CMK (cell line): ENCODE measurements at regions not wholly inside any gene's neighbourhood (a gene's known extent, or its start where the extent isn't known, plus 50 kb on each side); places are given as distances from the start of the nearest gene placed in this dataset.
"Not testable (repeated sequence)": the region's sequence is repeated elsewhere in the genome, so short reads cannot be mapped to it uniquely, and the experiment has no call there.

Experiments used
- DNase-seq: peaks from one replicate; pipeline ENCODE4 v3.0.0-alpha.2; 2010; ENCODE audit warnings: low read depth

DNA sequence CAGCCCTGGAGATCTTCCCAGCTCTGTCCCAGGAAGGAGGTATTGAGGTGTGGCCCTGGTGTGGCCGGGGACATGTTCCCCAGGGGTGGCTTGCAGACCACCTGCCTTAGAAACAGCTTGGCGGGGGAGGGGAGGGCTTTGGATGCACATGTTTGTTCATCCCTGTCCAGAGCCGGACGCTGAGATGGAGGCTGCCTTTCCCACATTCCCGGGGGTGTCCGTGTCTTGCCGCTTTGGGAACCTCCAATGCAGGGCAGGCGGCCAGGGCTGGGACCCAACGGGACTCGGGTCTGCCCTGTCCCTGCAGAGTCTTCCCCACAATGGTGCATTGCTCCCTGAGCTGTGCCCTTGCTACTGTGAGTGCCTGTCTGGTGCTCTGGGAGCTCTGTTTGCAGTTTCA is 319.5 kb upstream of the SFSWAP start:
- no peak for DNase-seq

DNA sequence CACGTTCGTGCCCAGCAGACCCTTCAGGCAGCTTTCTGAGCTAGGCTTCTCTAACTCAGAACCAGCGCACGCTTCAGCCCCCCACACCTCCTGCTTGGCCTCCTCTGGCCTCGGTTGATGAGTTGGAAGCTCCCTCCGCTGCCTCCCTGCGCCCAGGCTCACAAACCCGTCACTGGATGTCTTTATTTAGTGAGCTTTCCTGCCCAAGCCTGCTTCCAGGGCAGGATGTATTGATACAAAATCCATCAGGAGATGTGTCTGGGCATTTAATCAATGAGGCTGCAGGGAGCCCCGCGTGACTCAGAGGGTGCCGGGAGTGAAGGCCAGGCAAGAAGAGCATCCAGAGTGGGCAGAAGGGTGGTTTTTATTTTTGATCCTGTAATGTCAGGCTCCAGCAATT is 316.1 kb upstream of the SFSWAP start:
- DNase-seq = not testable (repeated sequence)

DNA sequence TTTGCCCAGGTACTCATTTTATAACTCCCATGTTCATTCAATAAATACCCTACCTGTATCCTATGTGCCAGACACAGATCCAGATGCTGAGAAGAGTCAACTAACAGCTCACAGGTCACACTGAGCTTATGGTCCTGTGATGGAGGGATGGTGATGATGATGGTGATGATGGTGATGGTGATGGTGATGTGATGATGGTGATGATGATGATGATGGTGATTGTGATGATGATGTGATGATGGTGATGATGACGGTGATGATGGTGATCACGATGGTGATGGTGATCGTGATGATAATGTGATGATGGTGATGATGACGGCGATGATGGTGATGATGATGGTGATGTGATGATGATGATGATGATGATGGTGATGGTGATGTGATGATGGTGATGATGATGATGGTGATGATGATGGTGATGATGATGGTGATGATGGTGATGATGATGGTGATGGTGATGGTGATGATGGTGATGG is 315.6 kb upstream of the SFSWAP start:
- DNase-seq = not testable (repeated sequence)

DNA sequence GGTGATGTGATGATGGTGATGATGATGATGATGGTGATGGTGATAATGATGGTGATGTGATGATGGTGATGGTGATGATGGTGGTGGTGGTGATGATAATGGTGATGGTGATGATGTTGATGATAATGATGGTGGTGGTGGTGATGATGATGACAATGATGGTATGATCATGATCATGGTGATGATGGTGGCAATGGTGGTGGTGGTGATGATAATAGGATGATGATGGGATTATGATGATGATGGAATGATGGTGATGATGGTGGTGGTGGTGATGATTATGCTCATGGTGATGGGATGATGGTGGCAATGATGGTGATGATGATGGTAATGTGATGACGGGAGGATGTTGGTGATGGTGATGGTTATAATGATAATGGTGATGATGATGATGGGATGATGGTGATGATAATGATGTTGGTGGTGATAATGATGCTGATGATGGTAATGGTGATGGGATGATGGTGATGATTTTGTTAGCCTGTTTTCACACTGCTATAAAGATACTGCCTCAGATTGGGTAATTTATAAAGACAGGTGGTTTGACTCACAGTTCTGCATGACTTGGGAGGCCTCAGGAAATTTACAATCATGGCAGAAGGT is 314.8 kb upstream of the SFSWAP start:
- DNase-seq = no peak

DNA sequence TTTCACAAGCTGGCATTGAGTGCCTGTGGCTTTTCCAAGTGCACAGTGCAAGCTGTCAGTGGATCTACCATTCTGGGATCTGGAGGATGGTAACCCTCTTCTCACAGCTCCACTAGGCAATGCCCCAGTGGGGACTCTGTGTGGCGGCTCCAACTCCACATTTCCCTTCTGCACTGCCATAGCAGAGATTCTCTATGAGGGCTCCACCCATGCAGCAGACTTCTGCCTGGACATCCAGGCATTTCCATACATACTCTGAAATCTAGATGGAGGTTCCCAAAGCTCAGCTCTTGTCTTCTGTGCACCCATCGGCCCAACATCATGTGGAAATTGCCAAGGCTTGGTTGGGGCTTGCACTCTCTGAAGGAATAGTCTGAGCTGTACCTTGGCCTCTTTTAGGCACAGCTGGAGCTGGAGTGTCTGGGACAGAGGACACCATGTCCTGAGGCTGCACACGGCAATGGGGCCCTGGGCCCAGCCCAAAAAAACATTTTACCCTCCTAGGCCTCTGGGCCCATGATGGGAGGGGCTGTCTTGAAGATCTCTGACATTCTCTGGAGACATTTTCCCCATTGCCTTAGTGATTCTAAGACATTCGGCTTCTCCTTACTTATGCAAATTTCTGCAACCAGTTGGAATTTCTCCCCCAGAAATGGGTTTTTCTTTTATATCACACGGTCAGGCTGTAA is 313.3 kb upstream of the SFSWAP start:
- DNase-seq = no peak

DNA sequence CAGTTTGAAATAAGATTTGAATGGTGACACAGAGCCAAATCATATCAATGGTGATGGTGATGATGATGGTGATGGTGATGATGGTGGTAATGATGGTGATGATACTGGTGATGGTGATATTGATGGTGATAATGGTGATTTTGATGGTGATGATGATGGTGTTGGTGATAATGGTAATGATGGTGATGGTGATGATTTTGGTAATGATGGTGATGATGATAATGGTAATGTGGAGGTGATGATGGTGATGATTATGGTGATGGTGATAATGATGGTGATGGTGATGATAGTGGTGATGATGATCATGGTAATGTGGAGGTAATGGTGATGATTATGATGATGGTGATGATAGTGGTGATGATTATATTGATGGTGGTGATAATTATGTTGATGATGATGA is 311.9 kb upstream of the SFSWAP start:
- no peak for DNase-seq

DNA sequence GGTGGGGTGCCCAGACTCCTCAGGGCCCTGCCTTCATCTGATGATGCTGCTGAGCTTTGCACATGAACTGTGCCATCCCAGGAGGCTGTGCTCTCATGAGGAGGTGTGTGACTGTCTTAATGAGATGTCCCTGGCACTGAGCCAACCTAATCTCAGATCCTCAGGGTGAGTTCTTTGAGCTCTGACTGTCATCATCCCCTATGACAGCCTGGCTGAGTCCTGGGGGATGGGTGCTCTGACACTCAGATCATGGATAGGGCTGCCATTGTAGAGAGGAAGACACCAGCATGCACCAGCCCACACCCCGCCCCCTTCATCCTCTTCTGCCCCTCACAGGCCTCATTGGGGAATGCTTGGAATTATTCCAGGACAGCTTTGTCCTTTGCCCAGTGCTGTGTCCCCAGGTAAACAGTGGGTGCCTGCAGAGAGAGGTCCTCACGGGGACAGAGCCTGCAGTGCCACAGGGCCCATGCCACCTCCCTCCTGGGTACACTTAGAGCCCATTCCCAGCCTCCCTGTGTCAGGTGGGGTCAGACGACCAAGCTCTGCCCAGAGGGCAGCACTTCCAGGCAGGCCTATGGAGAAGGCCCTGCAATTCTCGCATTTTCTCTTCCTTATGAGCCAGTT is 310.1 kb upstream of the SFSWAP start:
- not testable (repeated sequence) for DNase-seq

DNA sequence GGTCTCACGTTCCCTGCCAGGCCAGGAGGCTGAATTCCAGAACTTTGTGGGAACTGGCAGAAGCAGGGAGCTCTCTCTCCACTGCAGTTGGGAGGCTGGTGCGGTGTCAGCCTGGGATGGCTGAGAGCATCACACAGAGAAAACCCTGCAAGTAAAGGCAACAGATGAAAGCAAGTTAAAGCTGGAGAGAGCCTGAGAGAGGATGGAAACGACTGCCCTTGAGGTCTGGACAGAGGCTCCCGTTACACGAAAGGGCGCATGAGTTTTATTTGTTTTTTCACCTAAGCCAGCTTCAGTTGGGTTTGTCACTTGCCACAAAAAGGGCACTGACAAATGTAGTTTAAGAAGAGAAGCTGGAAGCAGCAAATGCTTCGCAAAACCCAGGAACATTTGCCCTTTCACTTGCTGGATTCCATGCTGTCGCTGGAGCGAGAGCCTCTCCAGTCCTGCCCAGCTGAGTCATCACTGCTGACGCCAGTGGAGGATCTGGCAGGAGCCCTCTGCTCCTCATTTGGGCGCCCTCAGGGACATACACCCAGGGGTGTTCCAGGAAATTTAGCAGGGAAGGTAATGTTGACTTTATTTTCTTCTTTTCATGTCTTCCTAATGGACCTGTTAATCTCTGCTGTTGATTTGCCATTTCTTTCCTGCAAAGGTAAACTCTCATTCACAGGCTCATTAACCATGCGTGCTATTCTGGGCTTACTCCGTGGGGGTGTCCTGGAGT is 308.8 kb upstream of the SFSWAP start:
- DNase-seq = not testable (repeated sequence)

DNA sequence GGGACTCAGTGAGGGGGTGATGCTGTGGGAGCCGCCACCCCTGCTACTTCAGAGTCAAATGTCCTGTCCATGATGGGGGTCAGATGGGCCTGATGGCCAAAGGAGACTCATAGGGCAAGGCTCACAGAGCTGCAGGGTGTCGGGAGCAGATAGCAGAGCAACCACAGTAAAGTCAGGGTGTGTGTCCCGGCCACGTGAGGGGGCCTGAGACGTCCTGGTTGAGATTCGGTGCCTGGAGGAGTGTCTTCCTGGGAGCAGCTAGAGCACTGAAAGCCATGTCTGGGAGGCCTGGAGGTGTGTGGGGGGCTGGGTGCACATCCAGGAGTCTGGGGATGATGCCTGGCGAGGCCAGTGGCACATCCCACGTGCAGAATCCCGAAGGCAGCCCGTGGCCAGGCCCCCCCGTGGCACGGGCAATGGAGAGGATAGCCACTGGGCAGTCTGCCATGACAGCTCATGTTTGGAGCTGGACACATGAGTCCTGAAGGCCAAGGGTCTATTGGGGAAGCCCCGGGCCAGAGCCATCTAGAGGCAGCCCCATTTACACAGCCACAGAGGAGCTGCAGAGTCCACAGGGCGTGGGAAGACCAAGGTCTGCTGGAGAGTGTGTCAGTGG is 308.0 kb upstream of the SFSWAP start:
- no peak for DNase-seq

DNA sequence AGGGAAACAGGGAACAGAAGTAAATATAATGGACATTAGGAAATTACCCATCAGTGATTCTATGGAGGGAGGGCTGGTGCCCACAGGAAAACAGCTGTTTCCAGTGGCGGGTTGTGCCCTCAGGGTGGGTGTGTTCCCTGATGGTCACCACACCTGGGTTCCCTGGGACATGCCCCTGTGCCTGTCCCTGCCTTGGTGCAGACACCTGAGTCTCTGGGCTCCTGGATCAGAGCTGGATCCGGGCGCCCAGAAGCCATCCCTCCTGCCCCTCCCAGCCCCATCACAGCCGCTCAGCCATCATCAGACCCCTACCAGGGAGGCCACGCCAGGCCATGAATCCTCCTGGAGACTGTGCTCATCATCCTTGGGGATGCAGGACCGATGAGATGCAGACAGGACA is 307.2 kb upstream of the SFSWAP start:
- no peak for DNase-seq

DNA sequence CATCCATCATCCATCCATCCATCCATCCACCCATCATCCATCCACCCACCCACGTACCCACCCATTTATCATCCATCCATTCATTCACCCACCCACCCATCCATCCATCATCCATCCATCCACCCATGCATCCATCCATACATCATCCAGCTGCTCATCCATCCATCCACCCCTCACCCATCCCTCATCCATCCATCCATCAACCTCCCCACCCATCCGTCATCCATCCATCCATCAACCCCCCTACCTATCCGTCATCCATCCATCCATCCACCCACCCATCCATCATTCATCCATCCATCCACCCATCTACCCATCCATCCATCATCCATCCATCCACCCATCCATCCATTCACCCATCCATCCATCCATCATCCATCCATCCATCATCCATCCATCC is 306.2 kb upstream of the SFSWAP start:
- DNase-seq = no peak

DNA sequence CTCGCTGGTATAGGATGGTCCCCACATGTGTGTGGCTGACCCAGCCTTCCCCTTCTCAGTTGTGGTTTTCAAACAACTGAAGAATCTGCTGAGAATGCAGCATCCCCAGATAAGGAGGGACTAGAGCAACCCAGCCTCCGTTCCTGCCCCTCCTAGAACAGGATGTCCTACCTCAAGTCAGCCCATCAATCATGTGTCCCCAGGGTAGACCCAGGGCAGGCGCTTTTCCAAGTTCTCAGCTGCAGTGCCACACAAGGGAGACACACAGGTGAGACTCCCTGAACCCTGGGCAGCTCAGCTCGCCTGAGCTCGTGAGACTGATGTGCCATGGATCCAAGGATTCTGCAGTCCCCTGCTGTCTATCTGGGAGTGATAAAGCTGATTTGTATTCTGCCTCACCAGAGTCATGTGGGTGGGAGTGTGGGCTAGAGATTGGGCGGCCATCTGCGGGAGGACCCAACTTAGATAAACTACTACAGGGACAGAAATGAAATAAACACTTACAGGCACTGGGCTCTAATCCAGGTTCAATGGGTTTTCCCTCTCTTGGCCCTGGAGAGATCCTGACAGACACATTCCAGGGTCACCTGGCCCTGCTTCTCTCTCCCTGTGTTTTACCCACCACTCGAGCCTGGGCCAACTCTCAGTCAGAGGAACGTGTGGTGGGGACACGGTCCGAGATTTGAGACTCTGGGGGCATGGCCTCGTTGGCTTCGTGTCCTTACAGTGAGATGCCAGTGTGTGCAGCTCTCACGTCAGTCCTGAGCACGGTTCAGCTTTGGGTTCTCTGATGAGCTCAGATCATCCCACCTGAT is 303.5 kb upstream of the SFSWAP start:
- DNase-seq = no peak

DNA sequence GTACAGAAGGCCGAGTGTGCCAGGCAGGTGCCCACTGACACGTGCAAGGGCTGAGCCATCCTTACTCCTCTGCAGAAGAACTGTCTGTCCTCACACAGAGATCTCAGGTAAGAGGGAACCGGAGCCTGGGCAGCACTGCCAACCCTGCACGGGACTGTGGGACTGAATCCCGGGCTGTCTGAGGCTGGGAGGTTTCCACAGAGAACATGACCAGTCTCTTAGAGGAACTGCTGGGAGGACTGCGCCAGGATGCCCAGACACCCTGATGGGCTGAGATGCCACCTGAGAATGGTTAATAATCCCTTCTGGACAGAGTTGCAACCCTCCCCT is 302.9 kb upstream of the SFSWAP start:
- DNase-seq = no peak

DNA sequence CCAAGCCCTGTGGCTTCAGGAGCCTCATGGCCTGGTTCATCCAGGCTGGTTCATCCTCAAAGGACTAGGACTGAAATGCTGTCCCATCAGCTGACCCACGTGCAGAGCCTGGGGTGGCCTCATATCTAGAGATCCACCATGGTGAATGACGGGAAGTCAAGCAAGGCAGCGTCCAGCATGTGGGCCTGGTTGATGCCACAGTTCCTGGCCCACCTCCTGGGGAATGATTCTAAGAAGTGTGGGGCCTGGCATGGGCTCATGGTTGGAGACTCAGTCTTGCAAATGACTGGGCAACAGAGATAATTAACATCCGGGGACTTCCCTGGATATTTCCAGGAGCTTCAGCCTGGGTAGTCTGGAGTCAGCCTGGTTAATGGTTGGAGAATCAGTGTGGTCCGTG is 302.4 kb upstream of the SFSWAP start:
- no peak for DNase-seq

DNA sequence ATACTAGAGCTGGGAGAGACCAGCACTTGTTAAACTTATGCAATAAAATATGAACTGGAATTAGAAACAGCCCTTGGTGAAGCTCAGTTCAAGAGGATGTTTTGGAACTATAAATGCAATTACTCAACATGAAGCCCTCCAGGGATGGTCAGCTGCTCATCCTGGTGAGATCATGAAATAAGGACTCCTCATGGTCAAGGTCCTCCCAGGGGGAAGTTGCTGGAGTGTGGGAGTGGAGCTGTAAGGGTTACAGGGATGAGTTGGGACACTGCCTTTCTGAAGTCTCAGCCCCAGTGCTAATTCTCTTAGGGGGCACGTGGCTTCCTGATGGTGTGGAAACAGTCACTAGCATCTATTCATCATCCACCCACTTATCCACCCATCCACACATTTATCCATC is 301.7 kb upstream of the SFSWAP start:
- DNase-seq = no peak

DNA sequence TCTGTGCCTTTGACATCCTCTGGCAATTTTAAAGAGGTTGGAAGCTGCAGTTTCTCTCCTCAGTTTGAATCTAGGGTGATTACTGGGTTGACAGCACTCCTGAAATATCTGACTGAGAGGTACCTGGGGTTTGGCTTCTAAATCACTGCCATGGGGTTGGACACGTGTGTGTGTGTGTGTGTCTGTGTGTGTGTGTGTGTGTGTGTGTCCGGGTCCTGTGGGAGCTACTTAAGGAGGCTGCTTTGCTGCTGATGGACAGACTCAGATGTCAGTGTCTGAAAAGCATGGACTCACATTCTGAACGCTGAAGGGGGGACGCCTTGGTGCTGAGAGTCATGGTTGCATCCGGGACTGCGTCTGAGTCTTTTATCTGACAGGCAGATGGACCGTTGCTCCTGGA is 299.1 kb upstream of the SFSWAP start:
- DNase-seq = not testable (repeated sequence)

DNA sequence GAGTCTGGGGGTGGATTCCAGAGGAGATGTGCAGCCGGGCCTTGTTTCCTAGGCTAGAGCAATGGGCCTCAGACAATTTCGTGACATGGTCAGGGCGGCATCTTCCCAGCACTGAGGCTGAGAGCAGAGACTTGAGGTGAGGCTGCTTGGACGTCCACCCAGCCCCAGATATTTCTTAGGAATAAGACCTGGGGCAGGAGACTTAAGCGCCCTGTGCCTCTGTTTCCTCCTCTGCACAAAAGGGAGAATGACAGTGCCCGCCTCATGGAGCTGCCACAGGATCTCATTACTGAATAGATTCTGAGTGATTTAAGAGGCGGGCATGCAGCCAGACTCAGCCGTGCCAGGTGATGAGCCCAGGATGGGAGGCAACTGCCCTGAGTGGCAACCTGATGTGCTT is 297.9 kb upstream of the SFSWAP start:
- DNase-seq = no peak

DNA sequence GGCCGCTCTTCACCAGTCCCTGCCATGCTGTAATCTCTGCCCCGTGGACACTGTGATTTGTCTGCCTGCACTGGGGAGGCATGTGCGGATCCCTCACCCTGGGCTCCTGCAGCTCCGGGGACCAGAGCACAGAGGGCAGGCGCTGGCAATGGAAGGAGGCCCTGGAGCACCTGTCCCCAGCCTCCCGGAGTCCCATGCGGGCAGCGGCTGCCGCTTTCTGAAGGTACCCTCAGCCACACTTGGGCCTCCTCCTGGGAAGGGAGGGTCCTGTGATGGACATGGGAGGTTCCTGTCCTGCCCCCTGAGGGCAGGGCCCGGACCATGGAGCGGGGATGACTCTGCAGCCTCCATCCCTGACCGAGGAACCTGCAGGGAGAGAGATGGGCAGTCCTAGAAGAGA is 297.4 kb upstream of the SFSWAP start:
- DNase-seq = no peak

DNA sequence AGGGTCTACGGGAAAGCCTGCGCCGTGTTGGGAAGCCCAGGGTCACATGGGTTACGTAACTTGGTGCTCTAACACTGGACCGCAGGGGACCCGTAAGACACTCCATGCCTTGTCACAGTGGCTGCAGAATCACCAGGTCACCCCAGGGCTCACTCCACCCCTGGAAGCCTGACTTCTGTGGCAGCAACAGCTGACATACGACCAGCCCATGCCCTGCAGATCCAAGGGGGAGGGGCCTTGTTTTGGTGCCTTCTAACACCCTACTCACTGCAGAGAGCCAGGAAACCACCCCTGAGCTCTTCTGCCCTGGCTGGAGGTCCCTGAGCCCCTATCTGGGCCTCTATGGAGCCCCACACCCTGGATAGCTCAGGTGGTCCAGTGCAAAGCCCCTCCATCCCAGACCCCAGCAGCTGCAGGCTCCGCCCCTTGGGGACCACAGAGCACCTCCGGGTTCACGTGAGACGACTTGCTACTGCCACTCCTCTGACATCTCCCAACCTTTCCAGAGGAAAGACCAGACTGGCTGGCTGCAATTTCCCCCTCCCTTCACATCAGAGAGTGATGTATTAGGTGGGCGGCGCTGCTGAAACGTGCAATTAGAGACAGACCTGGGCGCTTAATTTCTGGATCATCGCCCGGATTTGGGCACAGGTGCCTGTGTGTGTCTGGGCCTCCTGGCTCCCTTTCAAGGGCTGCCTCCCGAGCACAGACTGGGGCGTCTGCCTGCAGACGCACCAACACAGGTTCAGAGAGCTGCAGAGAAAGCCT is 296.6 kb upstream of the SFSWAP start:
- DNase-seq = not testable (repeated sequence)

DNA sequence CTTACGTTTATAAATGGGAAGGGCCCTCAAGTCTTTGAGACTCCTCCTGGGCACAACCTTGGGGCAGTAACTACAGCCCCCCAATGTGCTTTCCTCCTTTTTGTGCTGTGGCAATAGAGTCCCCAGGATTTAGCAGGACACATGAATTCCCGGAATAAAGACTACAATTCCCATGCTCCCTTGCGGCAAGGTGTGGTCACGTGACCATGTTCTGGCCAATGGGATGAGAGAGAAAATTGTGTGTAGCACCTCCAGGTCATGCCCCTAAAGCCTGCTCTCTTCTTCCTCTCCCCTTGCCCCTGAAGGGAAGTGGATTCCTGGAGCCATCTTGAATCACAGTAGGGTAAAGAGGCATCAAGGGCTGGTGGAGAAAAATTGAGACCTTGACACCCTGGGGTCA is 295.1 kb upstream of the SFSWAP start:
- peak; percentile 44 for DNase-seq

DNA sequence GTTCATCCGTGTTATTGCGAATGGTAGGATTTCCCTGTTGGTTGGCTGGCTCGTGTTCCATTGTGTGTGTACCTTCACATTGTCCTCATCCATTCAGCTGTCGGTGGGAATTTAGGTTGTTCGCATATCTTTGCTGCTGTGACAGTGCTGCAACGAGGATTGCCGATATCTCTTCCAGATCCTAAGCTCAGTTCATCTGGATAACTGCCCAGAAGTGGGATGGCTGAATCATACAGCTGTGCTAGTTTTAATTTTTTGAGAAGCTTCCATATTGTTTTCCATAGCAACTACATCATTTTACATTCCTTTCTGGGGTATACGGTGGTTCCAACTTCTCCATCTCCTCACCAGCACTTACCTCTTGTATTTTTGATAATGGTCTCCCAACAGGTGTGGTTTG is 292.8 kb upstream of the SFSWAP start:
- no peak for DNase-seq
